CD14-positive monocyte (primary cell): ENCODE measurements at regions not wholly inside any gene's neighbourhood (a gene's known extent, or its start where the extent isn't known, plus 50 kb on each side); places are given as distances from the start of the nearest gene placed in this dataset.
"Not testable (repeated sequence)": the region's sequence is repeated elsewhere in the genome, so short reads cannot be mapped to it uniquely, and the experiment has no call there.

ENCODE experiments used
- DNase-seq, 3 donors: peaks; one replicate each; pipeline ENCODE4 v3.0.0-alpha.2; 2011 to 2022
- H2AFZ ChIP-seq: 2 replicates; pipeline ENCODE4 v1.6.0; 2012; ENCODE audit warnings: mild to moderate bottlenecking, low read depth, low read length, inconsistent platforms; ENCODE audit not compliant: insufficient read depth, poor library complexity, severe bottlenecking
- H3K27ac ChIP-seq, 2 donors: 1 replicate in 1 of 2; 2 replicates in 1 of 2; pipeline ENCODE4 v1.5.1; 2012 to 2013; ENCODE audit warnings: low read length in 2 of 2, control low read depth in 1 of 2, inconsistent platforms in 1 of 2, low read depth in 1 of 2, mild to moderate bottlenecking in 1 of 2
- H3K27me3 ChIP-seq, 2 donors: one replicate each; pipeline versions ENCODE4 v1.6.0 to v1.6.1; 2011 to 2013; ENCODE audit warnings: low read length in 2 of 2; ENCODE audit not compliant: control insufficient read depth in 2 of 2, insufficient read depth in 2 of 2
- H3K36me3 ChIP-seq, 2 donors: replicated peaks in 1 of 2; 1 replicate in 1 of 2; 2 replicates in 1 of 2; pipeline versions ENCODE4 v1.5.1 to v1.6.1; 2012 to 2013; ENCODE audit warnings: low read length in 2 of 2, control low read depth in 1 of 2, inconsistent platforms in 1 of 2, mild to moderate bottlenecking in 1 of 2; ENCODE audit not compliant: insufficient read depth in 2 of 2, control insufficient read depth in 1 of 2
- H3K4me1 ChIP-seq, 2 donors: 1 replicate in 1 of 2; 2 replicates in 1 of 2; pipeline versions ENCODE4 v1.5.1 to v1.6.1; 2012 to 2013; ENCODE audit warnings: low read length in 2 of 2, control low read depth in 1 of 2, inconsistent platforms in 1 of 2, mild to moderate bottlenecking in 1 of 2, moderate library complexity in 1 of 2; ENCODE audit not compliant: insufficient read depth in 2 of 2, control insufficient read depth in 1 of 2
- H3K4me2 ChIP-seq: replicated peaks from 2 replicates; pipeline ENCODE3; 2012; ENCODE audit warnings: low read length, moderate library complexity, mild to moderate bottlenecking; ENCODE audit not compliant: poor library complexity, severe bottlenecking; ENCODE audit errors: extremely low read depth
- H3K4me3 ChIP-seq, 3 experiments: fragments of 200-600 bp in 1 of 3; sonication (generic) in 1 of 3; replicated peaks in 1 of 3; 1 replicate in 2 of 3; 2 replicates in 1 of 3; pipeline ENCODE4 v1.5.1; 2011 to 2013; ENCODE audit warnings: low read length in 3 of 3, mild to moderate bottlenecking in 3 of 3, control low read depth in 2 of 3, low read depth in 2 of 3, inconsistent platforms in 1 of 3, moderate library complexity in 1 of 3
- H3K79me2 ChIP-seq: 2 replicates; pipeline ENCODE4 v1.6.0; 2012; ENCODE audit warnings: mild to moderate bottlenecking, control low read depth, inconsistent platforms, low read length, moderate library complexity; ENCODE audit not compliant: insufficient read depth
- H3K9ac ChIP-seq: 2 replicates; pipeline ENCODE4 v1.6.0; 2017; ENCODE audit warnings: low read length, mild to moderate bottlenecking; ENCODE audit not compliant: insufficient read depth, poor library complexity, severe bottlenecking
- H3K9me3 ChIP-seq, 2 donors: replicated peaks in 1 of 2; 1 replicate in 1 of 2; 2 replicates in 1 of 2; pipeline versions ENCODE4 v1.5.1 to v1.6.1; 2012 to 2013; ENCODE audit warnings: low read length in 2 of 2, control low read depth in 1 of 2; ENCODE audit not compliant: control insufficient read depth in 1 of 2, insufficient read depth in 1 of 2
- H4K20me1 ChIP-seq: 2 replicates; pipeline ENCODE4 v1.6.0; 2012; ENCODE audit warnings: mild to moderate bottlenecking, low read length, control low read depth, moderate library complexity; ENCODE audit not compliant: insufficient read depth
- H3K27ac Mint-ChIP-seq, 7 donors: one replicate each; pipeline ENCODE4 v1.8.0; 2020; ENCODE audit warnings: mild to moderate bottlenecking in 7 of 7, mixed read lengths in 7 of 7, moderate library complexity in 6 of 7, inconsistent platforms in 2 of 7
- H3K27me3 Mint-ChIP-seq, 3 donors: one replicate each; pipeline ENCODE4 v1.8.0; 2021 to 2022; ENCODE audit warnings: low read depth in 3 of 3, mild to moderate bottlenecking in 3 of 3, mixed read lengths in 3 of 3, moderate library complexity in 3 of 3, inconsistent platforms in 1 of 3
- H3K36me3 Mint-ChIP-seq, 2 donors: one replicate each; pipeline ENCODE4 v1.8.0; 2020; ENCODE audit warnings: mixed read lengths in 2 of 2, inconsistent platforms in 1 of 2, mild to moderate bottlenecking in 1 of 2
- H3K4me1 Mint-ChIP-seq: one replicate; pipeline ENCODE4 v1.8.0; 2020; ENCODE audit warnings: mild to moderate bottlenecking, mixed read lengths
- H3K4me3 Mint-ChIP-seq, 2 donors: one replicate each; pipeline ENCODE4 v1.8.0; 2020; ENCODE audit warnings: mild to moderate bottlenecking in 2 of 2, mixed read lengths in 2 of 2, moderate library complexity in 1 of 2
- H3K9me3 Mint-ChIP-seq, 7 donors: one replicate each; pipeline ENCODE4 v1.8.0; 2020 to 2022; ENCODE audit warnings: mixed read lengths in 7 of 7, mild to moderate bottlenecking in 6 of 7, moderate library complexity in 6 of 7, inconsistent platforms in 2 of 7
- CTCF ChIP-seq: fragments of 200-600 bp; IDR thresholded peaks from one replicate; pipeline ENCODE4 v1.8.0; 2022; ENCODE audit warnings: antibody characterized with exemption, mild to moderate bottlenecking
- WGBS: methylation state at CpG from one replicate; pipeline ENCODE4 v1.1.5; 2013; ENCODE audit warnings: missing lambda C conversion rate; ENCODE audit not compliant: insufficient coverage; 5-methylcytosine and 5-hydroxymethylcytosine counted together
- intact Hi-C, 2 donors: fragments of 100-400 bp; cut with micrococcal nuclease; formaldehyde crosslinking; loops; one replicate each; pipeline versions ENCODE4 v1.15.0 to v1.15.1; 2023

- WGBS = 0% methylated on average over 3 of the region's 7 CpGs
- Histone ChIP-seq H3K4me3 (peak overlapping the region in 1 of 3 experiments; percentile 50), H3K27me3 (peaks cover 26 to 61% of the 10 kb centered on the region in 2 donors), H3K4me1 (peaks cover 15 to 18% of the 10 kb centered on the region in 2 donors)
- not testable (repeated sequence) for H3K36me3 Mint-ChIP-seq, H3K79me2 ChIP-seq, H3K9me3 ChIP-seq, H2AFZ ChIP-seq, H3K36me3 ChIP-seq, H4K20me1 ChIP-seq, H3K27ac ChIP-seq, H3K9me3 Mint-ChIP-seq, H3K4me2 ChIP-seq, H3K9ac ChIP-seq
- TF ChIP-seq CTCF = peak; percentile 72
- DNase-seq = peak; percentile 25 to 44 (median 41)
- H3K4me3 Mint-ChIP-seq = peak overlapping the region in 1 of 2 donors; percentile 67
- peak overlapping the region in 1 of 7 donors; percentile 10 for H3K27ac Mint-ChIP-seq
- peaks cover 21% of the 10 kb centered on the region for H3K4me1 Mint-ChIP-seq
- H3K27me3 Mint-ChIP-seq = peaks cover 52 to 76% (median 54%) of the 10 kb centered on the region in 3 donors
- intact Hi-C loops = loop anchor here in 1 of 2 donors (10.0 kb wide), 1 partner anchor 175 kb away; no protein-coding TSS in a partner anchor
Measured at GRCh38 chr3:193970131-193970772, 165.7 kb upstream of the HES1 start.

GRCh38 chr3:193970773-193971206, 165.2 kb upstream of the HES1 start:
- H3K27ac ChIP-seq = peak overlapping the region in 1 of 2 donors; percentile 50

More at GRCh38 chr3:193970773-193971206, 165.2 kb upstream of the HES1 start:
- Mint-ChIP-seq H3K9me3 (peaks cover 0 to 5% (median 0%) of the 10 kb centered on the region in 7 donors), H3K27me3 (peaks cover 51 to 76% (median 60%) of the 10 kb centered on the region in 3 donors), H3K4me3 (peak overlapping the region in 1 of 2 donors; percentile 67), H3K27ac (peak overlapping the region in 4 of 7 donors; percentile 58 to 85 (median 81)), H3K4me1 (peaks cover 19% of the 10 kb centered on the region), H3K36me3 (peaks cover 0 to 4% of the 10 kb centered on the region in 2 donors)
- H3K36me3 ChIP-seq = no peaks in the 10 kb centered on the region
- WGBS = 0% methylated on average over 3 of the region's 3 CpGs
- H3K4me1 ChIP-seq = peaks cover 15 to 18% of the 10 kb centered on the region in 2 donors
- H3K9ac ChIP-seq = peak overlapping the region; percentile 27
- no peak overlapping the region for H2AFZ ChIP-seq
- TF ChIP-seq CTCF = no peak
- intact Hi-C loops = loop anchor here in 1 of 2 donors (10.0 kb wide), 1 partner anchor 174 kb away; no protein-coding TSS in a partner anchor
- H3K4me2 ChIP-seq = peak overlapping the region; percentile 43
- peaks cover 28 to 58% of the 10 kb centered on the region in 2 donors for H3K27me3 ChIP-seq
- H4K20me1 ChIP-seq = no peaks in the 10 kb centered on the region
- no peaks in the 10 kb centered on the region for H3K9me3 ChIP-seq
- DNase-seq = peak in 1 of 3 donors; percentile 17
- no peaks in the 10 kb centered on the region for H3K79me2 ChIP-seq
- H3K4me3 ChIP-seq = peak overlapping the region in 1 of 3 experiments; percentile 50
